ENCODE measurements at regions not wholly inside any gene's neighbourhood (a gene's known extent, or its start where the extent isn't known, plus 50 kb on each side); places are given as distances from the start of the nearest gene placed in this dataset.

DNA sequence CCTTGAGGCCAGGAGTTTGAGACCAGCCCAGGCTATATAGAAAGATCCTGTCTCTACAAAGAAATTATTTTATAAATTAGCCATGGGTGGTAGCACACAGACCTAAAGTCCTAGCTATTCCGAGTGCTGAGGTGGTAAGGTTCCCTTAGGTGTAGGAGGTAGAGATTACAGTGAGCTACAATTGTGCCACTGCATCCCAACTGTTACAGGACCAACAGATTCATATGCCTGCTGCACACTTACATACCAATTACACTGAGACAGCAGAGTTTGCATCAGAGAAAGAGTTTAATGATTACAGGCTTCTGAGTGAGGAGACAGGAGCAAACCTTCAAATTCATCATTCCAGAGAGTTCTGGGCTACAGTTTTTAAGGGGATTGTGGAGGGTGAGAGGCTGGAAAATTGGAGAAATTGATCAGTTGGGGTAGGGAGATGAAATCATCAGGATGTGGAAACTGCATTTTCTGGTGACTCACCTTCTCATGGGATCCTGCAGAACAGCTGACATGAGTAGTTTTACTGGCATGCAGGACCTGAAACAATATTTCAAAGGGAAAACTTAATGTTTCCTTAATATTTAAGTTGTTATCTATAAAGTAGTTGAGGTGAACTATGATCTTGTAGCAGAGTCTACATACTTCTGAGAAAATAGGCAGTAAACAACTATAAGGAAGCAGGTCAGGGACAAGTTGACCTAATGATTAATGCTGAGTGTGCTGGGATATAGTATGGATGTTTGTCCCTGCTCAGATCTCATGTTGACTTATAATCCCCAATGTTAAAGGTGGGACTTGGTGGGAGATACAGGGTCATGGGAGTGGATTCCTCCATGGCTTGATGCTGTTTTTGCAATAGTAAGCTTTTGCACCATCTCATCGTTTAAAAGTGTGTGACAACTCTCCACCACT is 54.7 kb downstream of the ANXA2R start:
- TF ChIP-seq RAD21 (IDR thresholded peaks at IDR 0.05 in 1 of 2, conservative IDR thresholded peaks at IDR 0.05 in 1 of 2; ENCODE audit: low read depth in 2 of 2, low read length in 2 of 2) = no peak
- TF ChIP-seq, protein P1, sequence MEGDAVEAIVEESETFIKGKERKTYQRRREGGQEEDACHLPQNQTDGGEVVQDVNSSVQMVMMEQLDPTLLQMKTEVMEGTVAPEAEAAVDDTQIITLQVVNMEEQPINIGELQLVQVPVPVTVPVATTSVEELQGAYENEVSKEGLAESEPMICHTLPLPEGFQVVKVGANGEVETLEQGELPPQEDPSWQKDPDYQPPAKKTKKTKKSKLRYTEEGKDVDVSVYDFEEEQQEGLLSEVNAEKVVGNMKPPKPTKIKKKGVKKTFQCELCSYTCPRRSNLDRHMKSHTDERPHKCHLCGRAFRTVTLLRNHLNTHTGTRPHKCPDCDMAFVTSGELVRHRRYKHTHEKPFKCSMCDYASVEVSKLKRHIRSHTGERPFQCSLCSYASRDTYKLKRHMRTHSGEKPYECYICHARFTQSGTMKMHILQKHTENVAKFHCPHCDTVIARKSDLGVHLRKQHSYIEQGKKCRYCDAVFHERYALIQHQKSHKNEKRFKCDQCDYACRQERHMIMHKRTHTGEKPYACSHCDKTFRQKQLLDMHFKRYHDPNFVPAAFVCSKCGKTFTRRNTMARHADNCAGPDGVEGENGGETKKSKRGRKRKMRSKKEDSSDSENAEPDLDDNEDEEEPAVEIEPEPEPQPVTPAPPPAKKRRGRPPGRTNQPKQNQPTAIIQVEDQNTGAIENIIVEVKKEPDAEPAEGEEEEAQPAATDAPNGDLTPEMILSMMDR (IDR thresholded peaks at IDR 0.05; ENCODE audit: control extremely low read depth in 1 of 3, insufficient read depth in 1 of 3, low read depth in 1 of 3, low read length in 3 of 3) = no peak
- TF ChIP-seq, protein P2, sequence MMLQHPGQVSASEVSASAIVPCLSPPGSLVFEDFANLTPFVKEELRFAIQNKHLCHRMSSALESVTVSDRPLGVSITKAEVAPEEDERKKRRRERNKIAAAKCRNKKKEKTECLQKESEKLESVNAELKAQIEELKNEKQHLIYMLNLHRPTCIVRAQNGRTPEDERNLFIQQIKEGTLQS (IDR thresholded peaks at IDR 0.05; ENCODE audit: insufficient read depth, low read depth, low read length) = no peak
- no peak for TF ChIP-seq CTBP2 (IDR thresholded peaks at IDR 0.05; ENCODE audit: borderline replicate concordance, insufficient read depth, insufficient read length, low read length)
- no peak for TF ChIP-seq SP4 (IDR thresholded peaks at IDR 0.05; ENCODE audit: low read length)
- no peak for TF ChIP-seq POLR2AphosphoS5 (IDR thresholded peaks at IDR 0.05; ENCODE audit: low read depth, low read length)
- no peak for TF ChIP-seq POLR2A (IDR thresholded peaks at IDR 0.05; ENCODE audit: control extremely low read depth in 1 of 2, low read depth in 2 of 2, low read length in 2 of 2)
- no peak for TF ChIP-seq TEAD4 (IDR thresholded peaks at IDR 0.05; ENCODE audit: low read depth, low read length)
- TF ChIP-seq SP2 (IDR thresholded peaks at IDR 0.05; ENCODE audit: low read length) = no peak
- no peak for TF ChIP-seq EZH2 (IDR thresholded peaks at IDR 0.05; ENCODE audit: low read depth, low read length, severe bottlenecking)
